ENCODE measurements at regions not wholly inside any gene's neighbourhood (a gene's known extent, or its start where the extent isn't known, plus 50 kb on each side); places are given as distances from the start of the nearest gene placed in this dataset.

- TF ChIP-seq, protein P1, sequence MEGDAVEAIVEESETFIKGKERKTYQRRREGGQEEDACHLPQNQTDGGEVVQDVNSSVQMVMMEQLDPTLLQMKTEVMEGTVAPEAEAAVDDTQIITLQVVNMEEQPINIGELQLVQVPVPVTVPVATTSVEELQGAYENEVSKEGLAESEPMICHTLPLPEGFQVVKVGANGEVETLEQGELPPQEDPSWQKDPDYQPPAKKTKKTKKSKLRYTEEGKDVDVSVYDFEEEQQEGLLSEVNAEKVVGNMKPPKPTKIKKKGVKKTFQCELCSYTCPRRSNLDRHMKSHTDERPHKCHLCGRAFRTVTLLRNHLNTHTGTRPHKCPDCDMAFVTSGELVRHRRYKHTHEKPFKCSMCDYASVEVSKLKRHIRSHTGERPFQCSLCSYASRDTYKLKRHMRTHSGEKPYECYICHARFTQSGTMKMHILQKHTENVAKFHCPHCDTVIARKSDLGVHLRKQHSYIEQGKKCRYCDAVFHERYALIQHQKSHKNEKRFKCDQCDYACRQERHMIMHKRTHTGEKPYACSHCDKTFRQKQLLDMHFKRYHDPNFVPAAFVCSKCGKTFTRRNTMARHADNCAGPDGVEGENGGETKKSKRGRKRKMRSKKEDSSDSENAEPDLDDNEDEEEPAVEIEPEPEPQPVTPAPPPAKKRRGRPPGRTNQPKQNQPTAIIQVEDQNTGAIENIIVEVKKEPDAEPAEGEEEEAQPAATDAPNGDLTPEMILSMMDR (IDR thresholded peaks at IDR 0.05; ENCODE audit: control extremely low read depth in 1 of 3, insufficient read depth in 1 of 3, low read depth in 1 of 3, low read length in 3 of 3) = no peak
- no peak for TF ChIP-seq TEAD4 (IDR thresholded peaks at IDR 0.05; ENCODE audit: low read depth, low read length)
These were observed 61.5 kb upstream of the GALNT10 start (continued) for GRCh38 chr5:154129013-154129412.
